ENCODE measurements at regions not wholly inside any gene's neighbourhood (a gene's known extent, or its start where the extent isn't known, plus 50 kb on each side); places are given as distances from the start of the nearest gene placed in this dataset.
"Not testable (repeated sequence)": the region's sequence is repeated elsewhere in the genome, so short reads cannot be mapped to it uniquely, and the experiment has no call there.

DNA sequence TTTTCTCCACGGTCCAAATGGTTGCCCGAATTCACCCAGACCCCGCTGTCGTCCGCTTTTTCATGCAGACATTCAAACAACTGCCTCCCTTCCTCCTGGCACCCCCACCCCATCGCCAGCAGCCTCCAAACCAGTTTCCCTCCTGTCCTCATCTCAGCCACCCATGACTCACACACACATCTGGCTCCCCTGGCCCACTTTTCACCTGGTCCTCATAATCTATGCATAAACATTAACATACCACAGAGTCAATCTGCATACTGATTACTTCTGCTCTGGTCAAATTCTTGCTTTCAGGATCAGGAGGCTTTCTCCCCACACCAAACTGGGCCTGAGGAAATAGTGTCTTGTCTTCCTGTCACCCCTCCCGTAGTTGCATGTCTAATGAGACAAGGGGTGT lies 142.0 kb downstream of the OR4F15 start:
- H3K4me1 Mint-ChIP-seq (ENCODE audit: low read depth, unreplicated experiment); CTCF ChIA-PET; BruUV-seq (replicated peaks); intact Hi-C loops (cut with micrococcal nuclease; ENCODE audit: unreplicated experiment); H3K4me3 Mint-ChIP-seq (ENCODE audit: low read depth, unreplicated experiment); H3K27ac Mint-ChIP-seq (ENCODE audit: unreplicated experiment); H3K9me3 Mint-ChIP-seq (ENCODE audit: low read depth, unreplicated experiment); DNase-seq; H3K36me3 Mint-ChIP-seq (ENCODE audit: insufficient read depth, unreplicated experiment): not testable (repeated sequence)
- H3K27me3 Mint-ChIP-seq (ENCODE audit: unreplicated experiment), result peaks cover 11% of the 10 kb centered on the region

DNA sequence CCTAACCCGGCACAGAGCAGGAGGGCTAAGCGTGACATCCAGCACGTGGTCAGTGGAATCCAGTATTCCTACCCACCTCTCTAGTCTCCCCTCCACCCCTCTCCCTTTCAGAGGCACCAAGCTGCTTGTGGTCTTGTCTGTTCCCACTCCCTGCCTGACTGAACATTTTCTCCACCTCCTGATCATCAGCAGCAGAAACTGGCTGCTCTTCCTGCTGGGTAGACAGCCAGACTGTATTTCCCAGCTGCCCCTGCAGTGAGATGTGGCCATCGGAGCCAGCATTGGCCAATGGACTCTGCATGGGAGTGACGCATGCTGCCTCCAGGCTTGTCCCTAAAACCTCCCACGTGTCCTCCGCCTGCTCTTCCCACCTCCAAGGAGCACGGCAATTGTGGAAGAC lies 143.8 kb downstream of the OR4F15 start:
- intact Hi-C loops (cut with micrococcal nuclease; ENCODE audit: unreplicated experiment); H3K27ac Mint-ChIP-seq (ENCODE audit: unreplicated experiment); H3K9me3 Mint-ChIP-seq (ENCODE audit: low read depth, unreplicated experiment); BruUV-seq (replicated peaks); CTCF ChIA-PET; H3K4me3 Mint-ChIP-seq (ENCODE audit: low read depth, unreplicated experiment); H3K4me1 Mint-ChIP-seq (ENCODE audit: low read depth, unreplicated experiment); DNase-seq; H3K36me3 Mint-ChIP-seq (ENCODE audit: insufficient read depth, unreplicated experiment); H3K27me3 Mint-ChIP-seq (ENCODE audit: unreplicated experiment): not testable (repeated sequence)

DNA sequence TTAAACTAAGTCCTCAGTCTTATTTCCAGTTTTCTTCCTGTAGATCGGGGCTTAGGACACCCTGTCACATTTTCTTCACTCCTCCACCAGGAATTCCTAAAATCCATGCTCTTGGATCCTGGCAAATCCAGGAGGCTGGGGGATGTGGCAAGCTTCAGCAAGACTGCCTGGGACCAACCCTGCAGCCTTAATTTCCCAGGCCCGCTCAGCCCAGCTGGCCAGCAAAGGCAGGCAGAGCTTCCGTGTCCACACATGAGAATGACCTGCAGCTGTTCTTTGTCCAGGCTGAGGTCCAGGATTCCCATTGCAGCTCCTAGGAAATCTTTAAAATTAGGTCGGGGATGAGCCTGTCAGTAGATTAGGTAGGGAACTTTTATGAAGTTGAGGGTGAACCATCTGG lies 146.7 kb downstream of the OR4F15 start:
- H3K27ac Mint-ChIP-seq (ENCODE audit: unreplicated experiment); H3K4me1 Mint-ChIP-seq (ENCODE audit: low read depth, unreplicated experiment); DNase-seq; intact Hi-C loops (cut with micrococcal nuclease; ENCODE audit: unreplicated experiment); H3K27me3 Mint-ChIP-seq (ENCODE audit: unreplicated experiment); BruUV-seq (replicated peaks); H3K4me3 Mint-ChIP-seq (ENCODE audit: low read depth, unreplicated experiment); H3K36me3 Mint-ChIP-seq (ENCODE audit: insufficient read depth, unreplicated experiment); H3K9me3 Mint-ChIP-seq (ENCODE audit: low read depth, unreplicated experiment); CTCF ChIA-PET: not testable (repeated sequence)

DNA sequence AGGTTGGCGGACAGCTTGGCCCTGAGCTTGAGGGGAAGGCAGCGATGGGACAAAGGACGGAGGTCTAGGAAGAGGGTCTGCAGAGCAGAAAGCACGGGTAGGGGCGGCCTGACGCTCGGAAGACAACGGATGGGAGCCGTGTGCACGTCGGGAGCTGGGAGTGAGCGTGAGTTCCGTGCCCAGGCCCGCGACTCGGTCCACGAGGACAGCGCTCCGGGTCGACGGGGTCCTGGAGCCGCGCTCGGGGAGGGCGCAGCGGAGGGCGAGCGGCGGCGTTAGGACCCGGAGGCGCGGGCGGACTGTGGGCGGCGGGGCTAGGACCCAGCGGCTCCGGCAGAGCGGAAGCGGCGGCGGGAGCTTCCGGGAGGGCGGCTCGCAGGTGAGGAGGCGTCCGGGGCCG lies 149.3 kb downstream of the OR4F15 start:
- H3K4me1 Mint-ChIP-seq (ENCODE audit: low read depth, unreplicated experiment); CTCF ChIA-PET; H3K27me3 Mint-ChIP-seq (ENCODE audit: unreplicated experiment); BruUV-seq (replicated peaks); H3K36me3 Mint-ChIP-seq (ENCODE audit: insufficient read depth, unreplicated experiment); H3K27ac Mint-ChIP-seq (ENCODE audit: unreplicated experiment); intact Hi-C loops (cut with micrococcal nuclease; ENCODE audit: unreplicated experiment); DNase-seq; H3K9me3 Mint-ChIP-seq (ENCODE audit: low read depth, unreplicated experiment): not testable (repeated sequence)
- H3K4me3 Mint-ChIP-seq (ENCODE audit: low read depth, unreplicated experiment), result peak overlapping the region; percentile 63

DNA sequence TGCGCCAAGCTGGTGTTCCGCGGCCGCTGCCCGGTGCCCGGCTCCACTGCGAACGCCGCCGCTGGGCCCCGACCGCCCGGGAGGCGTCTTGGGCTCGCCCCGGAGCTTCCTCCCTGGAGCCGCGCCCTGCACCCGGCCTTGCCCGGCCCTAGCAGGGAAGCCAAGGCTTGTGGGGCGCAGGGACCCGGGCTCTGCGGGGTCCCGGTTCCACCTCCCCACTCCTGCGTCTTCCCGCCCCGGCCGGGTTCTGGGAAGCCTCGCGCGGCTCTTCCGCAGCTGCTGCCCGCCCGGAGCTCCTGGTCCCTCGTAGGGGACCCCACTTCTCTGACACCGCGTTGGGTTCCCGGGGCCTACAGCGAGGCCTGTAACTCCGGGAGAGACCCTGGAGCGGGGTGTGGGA lies 149.8 kb downstream of the OR4F15 start:
- not testable (repeated sequence) for H3K36me3 Mint-ChIP-seq (ENCODE audit: insufficient read depth, unreplicated experiment)

DNA sequence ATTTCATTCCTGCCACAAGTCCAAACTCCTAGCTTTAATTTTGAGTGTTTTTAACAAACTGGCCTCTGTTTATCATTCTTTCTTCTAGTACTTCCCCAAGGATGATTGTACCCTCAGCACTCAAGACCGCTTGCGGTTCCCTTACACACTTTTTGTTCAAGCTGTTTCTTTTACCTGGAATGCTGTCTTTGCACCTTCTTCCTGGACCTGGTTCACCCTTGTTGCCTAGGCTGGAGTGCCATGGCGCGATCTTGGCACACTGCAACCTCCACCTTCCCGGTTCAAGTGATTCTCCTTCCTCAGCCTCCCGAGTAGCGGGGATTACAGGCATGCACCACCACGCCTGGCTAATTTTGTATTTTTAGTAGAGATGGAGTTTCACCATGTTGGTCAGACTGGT lies 151.7 kb downstream of the OR4F15 start:
- H3K27me3 Mint-ChIP-seq (ENCODE audit: unreplicated experiment); H3K36me3 Mint-ChIP-seq (ENCODE audit: insufficient read depth, unreplicated experiment); intact Hi-C loops (cut with micrococcal nuclease; ENCODE audit: unreplicated experiment); H3K9me3 Mint-ChIP-seq (ENCODE audit: low read depth, unreplicated experiment); H3K4me1 Mint-ChIP-seq (ENCODE audit: low read depth, unreplicated experiment); CTCF ChIA-PET; BruUV-seq (replicated peaks); H3K4me3 Mint-ChIP-seq (ENCODE audit: low read depth, unreplicated experiment); H3K27ac Mint-ChIP-seq (ENCODE audit: unreplicated experiment); DNase-seq: not testable (repeated sequence)

More for the DNA sequence above, 149.8 kb downstream of the OR4F15 start:
- H3K9me3 Mint-ChIP-seq (ENCODE audit: low read depth, unreplicated experiment); H3K27ac Mint-ChIP-seq (ENCODE audit: unreplicated experiment); CTCF ChIA-PET; DNase-seq; H3K4me1 Mint-ChIP-seq (ENCODE audit: low read depth, unreplicated experiment); H3K27me3 Mint-ChIP-seq (ENCODE audit: unreplicated experiment); BruUV-seq (replicated peaks); intact Hi-C loops (cut with micrococcal nuclease; ENCODE audit: unreplicated experiment): not testable (repeated sequence)
- peak overlapping the region; percentile 37 for H3K4me3 Mint-ChIP-seq (ENCODE audit: low read depth, unreplicated experiment)

DNA sequence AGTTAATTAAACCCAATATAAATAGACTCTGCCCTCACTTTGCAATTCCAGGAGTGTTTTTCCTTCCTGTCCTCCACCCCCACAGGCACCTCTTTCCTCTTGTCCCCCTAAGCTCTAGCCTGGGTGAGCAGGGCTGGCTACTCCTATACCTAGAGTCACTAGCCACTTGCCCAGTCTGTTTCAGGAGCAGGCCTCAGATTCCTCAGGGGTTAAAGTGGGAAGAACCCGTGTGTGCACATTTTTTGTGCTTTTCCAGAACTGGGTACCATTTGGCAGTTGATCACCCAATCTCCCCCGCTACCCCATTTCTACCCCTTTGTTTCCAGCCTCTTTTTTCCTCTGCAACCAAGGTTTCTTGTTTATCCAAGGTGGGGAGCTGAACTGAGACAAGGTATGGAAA lies 153.4 kb downstream of the OR4F15 start:
- CTCF ChIA-PET; H3K27ac Mint-ChIP-seq (ENCODE audit: unreplicated experiment); H3K27me3 Mint-ChIP-seq (ENCODE audit: unreplicated experiment); H3K4me3 Mint-ChIP-seq (ENCODE audit: low read depth, unreplicated experiment); H3K36me3 Mint-ChIP-seq (ENCODE audit: insufficient read depth, unreplicated experiment); H3K4me1 Mint-ChIP-seq (ENCODE audit: low read depth, unreplicated experiment); H3K9me3 Mint-ChIP-seq (ENCODE audit: low read depth, unreplicated experiment); DNase-seq; intact Hi-C loops (cut with micrococcal nuclease; ENCODE audit: unreplicated experiment); BruUV-seq (replicated peaks): not testable (repeated sequence)

DNA sequence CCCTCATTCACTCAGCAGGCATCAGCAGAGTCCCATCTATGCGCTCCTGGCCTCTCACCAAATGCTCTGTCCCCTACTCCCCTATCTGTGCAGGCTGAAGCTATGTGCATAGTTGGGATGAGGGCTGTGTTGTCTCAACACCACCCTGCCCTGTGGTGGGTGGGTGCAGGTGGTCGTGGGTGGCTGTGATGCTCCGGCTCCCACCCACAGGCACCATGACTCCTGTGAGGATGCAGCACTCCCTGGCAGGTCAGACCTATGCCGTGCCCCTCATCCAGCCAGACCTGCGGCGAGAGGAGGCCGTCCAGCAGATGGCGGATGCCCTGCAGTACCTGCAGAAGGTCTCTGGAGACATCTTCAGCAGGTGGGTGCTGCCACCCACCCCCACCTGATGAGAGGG lies 153.9 kb downstream of the OR4F15 start:
- H3K36me3 Mint-ChIP-seq (ENCODE audit: insufficient read depth, unreplicated experiment); H3K27me3 Mint-ChIP-seq (ENCODE audit: unreplicated experiment); H3K27ac Mint-ChIP-seq (ENCODE audit: unreplicated experiment); BruUV-seq (replicated peaks); H3K9me3 Mint-ChIP-seq (ENCODE audit: low read depth, unreplicated experiment); H3K4me1 Mint-ChIP-seq (ENCODE audit: low read depth, unreplicated experiment); CTCF ChIA-PET; H3K4me3 Mint-ChIP-seq (ENCODE audit: low read depth, unreplicated experiment); intact Hi-C loops (cut with micrococcal nuclease; ENCODE audit: unreplicated experiment); DNase-seq: not testable (repeated sequence)

DNA sequence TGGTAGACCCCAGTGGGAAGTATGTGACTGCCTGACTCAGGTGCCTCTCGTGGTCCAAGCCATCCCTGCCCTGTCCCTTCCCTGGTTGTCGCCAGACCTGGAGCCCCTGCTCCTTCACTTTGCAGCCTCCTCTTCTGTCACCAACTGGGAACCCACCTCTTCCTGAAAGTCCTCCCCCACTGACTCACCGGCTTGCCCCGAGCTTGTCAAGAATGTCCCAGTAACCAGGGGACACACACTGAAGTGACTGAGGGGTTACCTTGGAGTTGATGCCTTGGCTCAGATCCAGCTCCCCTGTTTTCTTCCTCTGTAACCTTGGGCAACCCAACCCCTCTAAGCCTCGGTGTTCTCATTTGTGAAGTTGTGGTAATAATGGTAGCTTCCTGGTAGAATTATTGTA lies 155.4 kb downstream of the OR4F15 start:
- intact Hi-C loops (cut with micrococcal nuclease; ENCODE audit: unreplicated experiment); H3K4me1 Mint-ChIP-seq (ENCODE audit: low read depth, unreplicated experiment); DNase-seq; H3K27me3 Mint-ChIP-seq (ENCODE audit: unreplicated experiment); H3K4me3 Mint-ChIP-seq (ENCODE audit: low read depth, unreplicated experiment); H3K27ac Mint-ChIP-seq (ENCODE audit: unreplicated experiment); BruUV-seq (replicated peaks); CTCF ChIA-PET; H3K9me3 Mint-ChIP-seq (ENCODE audit: low read depth, unreplicated experiment); H3K36me3 Mint-ChIP-seq (ENCODE audit: insufficient read depth, unreplicated experiment): not testable (repeated sequence)

DNA sequence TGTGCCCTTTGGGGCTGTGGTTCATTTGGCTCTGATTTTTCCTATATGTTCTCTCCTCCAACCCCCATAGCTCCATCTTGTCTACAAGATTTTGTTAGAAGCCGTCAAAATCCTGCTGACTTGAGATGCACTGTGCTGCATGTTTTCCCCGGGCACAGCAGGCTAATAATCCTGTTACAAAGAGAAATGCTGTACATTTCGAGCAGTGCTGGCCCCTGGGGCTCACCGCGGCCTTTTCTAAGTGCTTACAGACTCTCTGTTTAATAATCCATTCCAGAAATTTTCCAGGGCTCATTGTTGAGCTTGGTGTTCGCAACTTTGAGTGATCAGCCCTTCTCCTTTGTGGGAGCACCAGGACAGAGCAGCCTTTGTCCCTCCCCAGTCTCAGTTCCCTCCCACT lies 158.6 kb downstream of the OR4F15 start:
- H3K4me3 Mint-ChIP-seq (ENCODE audit: low read depth, unreplicated experiment); H3K27ac Mint-ChIP-seq (ENCODE audit: unreplicated experiment); CTCF ChIA-PET; H3K27me3 Mint-ChIP-seq (ENCODE audit: unreplicated experiment); DNase-seq; H3K36me3 Mint-ChIP-seq (ENCODE audit: insufficient read depth, unreplicated experiment); BruUV-seq (replicated peaks); H3K4me1 Mint-ChIP-seq (ENCODE audit: low read depth, unreplicated experiment); intact Hi-C loops (cut with micrococcal nuclease; ENCODE audit: unreplicated experiment); H3K9me3 Mint-ChIP-seq (ENCODE audit: low read depth, unreplicated experiment): not testable (repeated sequence)

DNA sequence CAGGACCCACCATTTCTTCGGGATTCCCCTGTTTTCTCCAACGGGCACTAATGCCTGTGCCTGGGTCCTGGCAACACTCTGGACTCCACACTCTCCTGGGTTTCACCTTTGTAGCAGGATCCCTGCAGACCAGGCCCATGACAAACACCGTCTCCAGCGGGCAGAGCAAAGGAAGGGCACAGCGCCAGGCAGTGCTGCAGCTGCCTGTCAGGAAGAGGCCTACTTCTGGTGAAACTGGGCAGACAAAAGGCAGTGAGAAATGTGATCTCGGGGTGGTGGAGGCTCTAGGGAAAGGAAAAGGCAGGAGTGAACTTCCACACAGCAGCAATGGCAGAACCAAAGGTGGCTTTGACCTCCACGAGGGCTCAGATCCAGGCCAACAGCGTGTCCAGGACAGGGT lies 165.3 kb downstream of the OR4F15 start:
- H3K27me3 Mint-ChIP-seq (ENCODE audit: unreplicated experiment); H3K27ac Mint-ChIP-seq (ENCODE audit: unreplicated experiment); BruUV-seq (replicated peaks); intact Hi-C loops (cut with micrococcal nuclease; ENCODE audit: unreplicated experiment); DNase-seq; H3K4me1 Mint-ChIP-seq (ENCODE audit: low read depth, unreplicated experiment); CTCF ChIA-PET; H3K9me3 Mint-ChIP-seq (ENCODE audit: low read depth, unreplicated experiment); H3K36me3 Mint-ChIP-seq (ENCODE audit: insufficient read depth, unreplicated experiment); H3K4me3 Mint-ChIP-seq (ENCODE audit: low read depth, unreplicated experiment): not testable (repeated sequence)
